HG03045 (cell line): ENCODE measurements at regions not wholly inside any gene's neighbourhood (a gene's known extent, or its start where the extent isn't known, plus 50 kb on each side); places are given as distances from the start of the nearest gene placed in this dataset.

Experiments used
- ATAC-seq: cut with Tn5 transposase; IDR thresholded peaks from one replicate; pipeline ENCODE4 v1.9.1; 2021; ENCODE audit warnings: mild to moderate bottlenecking, moderate library complexity; ENCODE audit not compliant: unreplicated experiment

DNA sequence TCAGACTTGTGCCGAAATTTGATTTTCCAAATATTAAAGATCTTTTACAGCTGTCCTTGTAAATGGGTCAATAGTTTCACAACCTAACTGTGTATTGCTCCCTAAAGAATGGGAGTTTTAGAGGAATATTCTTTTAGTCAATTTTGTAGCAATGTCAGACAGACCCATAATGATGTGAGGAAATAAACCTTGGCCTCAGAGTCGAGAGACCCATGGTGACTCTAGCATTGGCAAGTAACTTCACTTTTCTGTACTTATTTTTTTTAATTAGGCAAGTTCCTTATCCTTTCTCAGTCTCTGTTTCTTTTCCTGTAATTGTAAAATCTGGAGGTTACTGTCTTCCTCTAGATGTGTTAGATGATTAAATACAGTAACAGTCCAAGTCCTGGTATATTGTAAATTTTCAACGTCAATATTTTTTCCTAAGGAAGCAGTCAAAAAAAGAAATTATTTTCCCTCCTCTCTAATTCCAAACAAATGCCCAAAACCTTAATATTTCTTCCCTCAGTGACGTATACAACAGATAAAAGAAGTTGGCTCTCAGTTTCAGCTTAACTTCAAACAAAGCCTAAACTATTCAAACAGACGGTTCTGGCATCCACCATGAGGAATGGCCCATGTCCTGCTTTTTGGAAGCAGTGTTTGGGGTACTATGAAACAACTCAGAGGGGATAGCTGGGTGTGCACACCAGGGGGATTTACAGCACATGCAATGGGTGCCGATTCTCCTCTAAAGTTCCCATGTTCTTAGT lies 466.7 kb downstream of the TNS1 start:
- no peak for ATAC-seq

DNA sequence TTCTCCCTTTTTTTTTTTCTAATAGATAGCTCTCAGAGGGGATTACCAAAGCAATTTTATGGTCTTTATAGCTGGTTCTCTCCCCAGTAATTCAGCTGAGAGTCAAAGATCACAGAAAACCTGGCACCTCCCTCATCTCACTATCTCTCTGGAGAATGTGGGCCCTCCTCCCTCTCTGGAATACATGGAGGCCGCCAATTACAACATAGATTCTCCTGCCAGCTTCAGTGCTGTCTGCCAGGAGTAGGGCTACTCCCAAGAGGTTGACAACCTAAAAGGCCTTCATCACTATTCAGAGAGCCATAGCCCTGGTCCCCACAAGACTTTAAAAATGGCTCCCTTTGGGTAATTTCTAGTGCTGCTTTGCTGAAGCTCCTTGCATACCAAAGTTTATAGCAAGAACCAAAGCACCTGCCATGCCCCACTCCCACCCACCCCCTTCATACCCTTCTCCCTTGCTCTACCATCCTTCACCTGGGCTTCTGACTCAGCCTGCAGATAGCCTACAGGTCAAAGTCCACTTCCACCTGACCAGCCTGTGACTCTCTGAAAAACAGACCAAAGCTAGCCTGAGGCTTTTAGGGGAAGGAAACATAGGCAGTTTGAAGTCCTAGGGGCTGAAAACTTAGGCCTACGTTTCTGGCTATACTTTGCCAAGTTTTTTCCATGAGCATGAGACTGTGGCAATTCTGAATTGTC lies 472.3 kb downstream of the TNS1 start:
- no peak for ATAC-seq

DNA sequence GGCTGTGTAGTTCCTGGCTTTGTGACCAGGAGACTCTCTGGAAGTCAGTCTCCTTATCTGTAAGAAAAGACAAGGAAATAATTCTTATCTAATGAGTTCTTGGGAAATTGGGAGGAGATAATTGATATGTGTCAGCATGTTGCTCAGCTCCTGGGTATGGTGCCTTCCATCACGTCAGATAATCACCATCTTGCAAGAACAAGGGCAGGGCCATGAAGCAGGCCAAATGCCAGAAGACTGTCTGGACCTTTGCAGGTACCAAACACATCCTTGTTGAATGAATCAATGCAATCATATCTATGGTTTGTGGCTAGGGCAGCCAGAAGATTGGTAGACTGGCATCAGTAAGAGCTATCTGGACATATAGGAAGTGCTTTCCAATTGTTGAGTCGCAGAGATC lies 473.5 kb downstream of the TNS1 start:
- ATAC-seq = no peak

DNA sequence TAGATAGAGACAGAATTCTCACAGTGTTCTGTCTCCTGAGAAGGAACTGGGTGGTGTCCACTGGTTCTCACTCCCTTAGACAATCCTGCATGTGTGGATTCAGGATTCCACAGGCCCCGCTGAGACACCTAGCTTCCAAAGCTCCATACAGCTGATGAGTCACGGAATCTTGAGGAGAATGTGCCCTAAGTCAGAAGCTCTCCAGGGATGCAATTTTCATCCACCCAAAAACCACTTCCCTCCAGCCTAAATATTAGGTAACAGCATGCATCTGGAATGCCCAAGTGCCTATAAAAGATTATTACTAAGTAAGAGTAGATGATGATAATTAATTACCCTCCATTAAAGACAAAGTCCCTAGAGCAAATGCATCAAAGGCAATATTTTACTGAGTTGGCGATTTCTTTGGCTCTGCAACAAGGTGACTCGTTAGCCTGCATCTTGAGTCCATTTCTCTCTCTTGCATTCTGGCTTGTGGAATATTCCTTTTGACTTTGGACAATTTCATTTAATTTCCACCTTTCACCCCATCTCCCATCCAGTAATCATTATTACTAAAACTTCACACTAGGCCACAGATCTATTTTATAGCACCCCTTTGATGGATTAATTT lies 475.1 kb downstream of the TNS1 start:
- ATAC-seq = no peak

DNA sequence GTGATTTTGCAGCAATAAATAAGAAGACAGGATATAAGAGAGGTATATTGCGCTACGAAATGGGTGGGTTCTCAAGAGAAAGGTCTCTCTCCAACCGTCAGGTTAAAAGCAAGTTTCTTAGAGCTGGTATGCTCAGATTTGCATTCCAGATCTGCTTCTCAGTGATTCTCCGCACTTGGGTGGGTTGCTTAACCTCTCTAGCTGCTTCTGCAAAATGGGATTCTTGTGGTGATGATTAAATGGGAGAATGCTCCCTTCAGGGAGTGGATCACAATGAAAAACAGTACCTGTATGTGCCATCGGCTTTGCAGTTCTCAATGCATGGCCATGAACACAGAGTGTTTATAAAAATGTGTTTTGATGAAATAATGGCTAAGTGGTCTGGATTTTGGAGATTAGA lies 477.7 kb downstream of the TNS1 start:
- ATAC-seq = no peak

DNA sequence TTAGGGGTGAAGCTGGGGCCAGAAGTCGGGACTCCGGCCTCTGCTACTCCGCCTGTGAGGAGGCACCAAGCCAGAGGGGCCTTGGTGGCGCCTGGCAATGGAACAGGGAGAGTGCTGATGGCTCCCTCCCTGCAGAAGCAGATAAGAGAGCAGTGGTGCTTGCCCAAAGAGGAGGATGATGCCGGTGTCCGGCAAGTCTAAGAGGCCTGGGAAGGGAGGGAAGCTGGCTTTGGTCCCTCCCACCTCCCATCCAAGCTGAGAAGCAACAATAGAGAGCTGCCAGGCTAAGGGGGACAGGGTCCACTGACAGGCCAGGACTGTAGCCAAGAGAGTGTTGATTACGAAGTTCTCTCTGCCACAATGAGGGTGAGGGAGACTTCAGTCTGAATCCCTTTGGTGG lies 479.5 kb downstream of the TNS1 start:
- ATAC-seq = no peak

DNA sequence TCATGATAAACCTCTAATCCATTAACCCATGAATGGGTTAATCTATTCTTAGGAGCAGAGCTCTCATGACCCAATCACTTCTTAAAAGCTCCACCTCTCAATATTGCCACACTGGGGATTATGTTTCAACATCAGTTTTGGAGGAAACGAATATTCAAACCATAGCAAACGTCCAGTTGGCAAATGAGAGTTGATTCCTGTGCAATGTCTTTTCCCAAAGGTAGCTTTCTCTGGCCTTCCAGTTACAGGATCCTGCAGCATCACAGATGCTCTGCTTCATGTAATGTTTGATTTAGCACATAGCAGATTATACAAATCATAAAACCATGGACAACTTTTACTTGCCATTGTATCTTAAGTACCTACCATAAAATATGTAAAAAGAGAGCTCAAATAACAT lies 481.0 kb downstream of the TNS1 start:
- ATAC-seq = no peak

DNA sequence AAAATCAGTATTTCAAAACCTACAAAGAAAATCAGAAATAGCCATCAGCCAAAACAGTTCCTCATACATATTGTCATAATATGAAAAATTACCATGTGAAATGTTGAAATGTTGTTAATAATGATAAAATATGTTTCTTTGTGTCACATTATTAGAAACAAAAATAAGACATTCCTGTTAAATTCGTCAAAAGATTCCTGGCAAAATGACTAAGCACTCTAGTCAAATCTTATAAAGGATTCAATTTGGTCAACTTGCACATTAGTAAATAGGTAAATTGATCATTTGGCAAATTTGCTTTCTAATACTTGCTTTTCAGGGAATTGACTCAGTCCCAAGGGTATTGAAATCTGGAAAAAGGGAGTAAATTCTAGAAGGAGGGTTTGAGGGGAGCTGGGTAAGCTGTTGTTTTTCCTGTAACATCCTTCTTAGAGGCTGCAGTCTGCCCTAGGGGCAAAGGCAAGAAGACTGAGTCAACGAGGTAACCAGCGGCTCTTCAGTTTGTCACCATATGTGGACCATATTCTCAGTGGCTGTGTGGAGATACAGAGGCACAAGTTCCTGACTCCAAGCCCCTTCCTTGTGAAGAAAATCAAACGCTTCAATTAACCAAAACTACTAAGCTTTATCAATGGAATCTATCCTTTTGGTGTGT lies 482.3 kb downstream of the TNS1 start:
- ATAC-seq = no peak

DNA sequence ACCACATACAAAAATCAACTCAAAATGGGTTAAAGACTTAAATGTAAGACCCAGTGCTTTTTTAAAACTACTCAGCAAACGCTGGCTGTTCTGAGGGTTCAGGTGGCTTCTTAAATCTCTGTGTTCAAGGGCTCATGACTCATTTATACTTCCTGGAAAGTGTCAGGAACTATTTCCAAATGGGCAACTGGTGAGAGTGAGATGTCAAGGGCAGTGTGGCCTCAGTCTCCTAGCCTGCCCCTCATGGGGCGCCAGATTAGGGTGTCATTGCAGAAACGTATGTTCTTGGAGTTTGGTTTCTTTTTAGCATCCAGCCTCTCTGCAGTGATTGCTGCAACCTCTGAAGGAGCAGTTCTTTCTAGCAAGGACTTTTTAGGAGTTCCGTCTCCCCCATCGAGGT lies 485.4 kb downstream of the TNS1 start:
- ATAC-seq = no peak

DNA sequence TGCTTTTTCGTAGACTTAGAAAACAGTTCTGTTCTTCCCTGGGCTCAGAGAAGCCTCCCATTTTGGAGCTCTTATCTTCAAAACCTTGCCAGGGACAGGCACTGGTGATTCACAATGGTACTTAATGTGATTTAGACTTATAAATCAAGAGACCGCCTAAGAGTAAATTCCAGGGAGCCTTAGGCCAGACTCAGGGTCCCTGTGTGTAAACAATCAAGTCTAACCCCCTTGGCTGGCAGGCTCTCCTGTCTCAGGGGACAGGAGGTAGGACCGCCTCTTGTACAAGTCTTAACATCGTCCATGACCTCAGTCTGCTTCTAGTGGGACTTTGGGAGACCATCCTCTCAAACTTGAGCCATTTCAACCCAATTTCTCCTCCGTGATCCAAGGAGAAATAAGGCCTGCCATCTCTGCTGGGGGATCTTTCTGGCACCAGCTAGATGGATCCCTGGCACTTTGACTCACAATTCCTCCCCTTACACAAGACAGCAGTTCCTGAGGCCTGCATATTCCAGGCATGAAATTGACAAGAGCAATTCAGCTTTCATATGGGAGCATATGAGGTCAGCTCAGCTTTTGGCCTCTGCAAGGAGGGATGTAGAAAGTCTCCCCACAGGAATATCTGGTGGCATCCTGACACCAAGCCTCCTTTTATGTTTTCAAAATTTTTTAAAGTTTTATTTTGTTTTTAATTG lies 487.0 kb downstream of the TNS1 start:
- no peak for ATAC-seq

DNA sequence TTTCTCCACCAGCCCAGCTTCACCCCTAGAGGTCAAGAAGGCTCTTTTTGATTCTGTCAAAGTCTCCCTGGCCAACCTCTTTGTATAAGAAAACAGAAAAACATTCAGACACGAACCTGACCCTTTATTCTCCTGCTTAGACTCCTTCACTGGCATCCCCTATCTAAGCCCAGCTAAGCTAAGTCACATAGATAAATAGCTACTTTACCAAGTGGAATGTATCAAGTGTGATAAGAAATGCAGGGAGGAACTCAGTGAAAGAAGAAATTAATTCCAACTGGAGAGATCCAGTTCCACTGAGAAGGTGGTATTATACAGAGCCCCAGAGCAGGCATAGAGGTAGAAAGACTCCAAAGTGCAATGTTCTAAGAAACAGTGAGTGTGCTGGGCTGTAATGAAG lies 489.5 kb downstream of the TNS1 start:
- ATAC-seq = no peak

DNA sequence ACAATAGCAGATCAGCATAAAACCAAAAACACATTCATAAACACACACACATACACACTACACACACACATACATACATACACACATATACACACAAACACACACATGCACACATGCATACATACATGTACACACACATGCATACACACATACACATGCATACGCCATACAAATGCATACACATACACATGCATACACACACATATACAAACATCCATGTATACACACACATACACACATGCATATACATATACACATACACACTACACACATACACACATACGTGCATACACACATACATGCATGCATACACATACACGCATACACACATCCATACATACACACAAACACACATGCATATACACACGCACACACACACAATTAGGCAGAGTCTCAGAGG lies 490.1 kb downstream of the TNS1 start:
- ATAC-seq = no peak

DNA sequence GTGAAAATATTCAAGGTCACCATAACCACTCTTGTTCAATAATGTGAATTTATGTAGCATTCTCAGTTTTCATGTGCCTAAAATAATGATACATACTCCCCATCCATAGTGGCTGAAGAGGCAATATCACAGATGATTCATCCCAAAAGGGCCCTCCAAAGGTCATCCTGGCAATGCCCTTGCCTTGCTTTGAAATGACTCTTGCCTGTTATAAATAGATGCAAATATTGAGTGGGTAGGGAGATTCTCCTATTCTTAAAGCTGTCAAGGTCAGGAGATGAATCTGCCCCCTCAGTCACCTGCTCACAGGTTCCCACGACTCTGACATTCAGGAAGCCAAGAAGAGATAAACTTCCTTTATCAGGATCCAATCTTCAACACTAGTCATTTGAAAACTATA lies 490.5 kb downstream of the TNS1 start:
- ATAC-seq = no peak

DNA sequence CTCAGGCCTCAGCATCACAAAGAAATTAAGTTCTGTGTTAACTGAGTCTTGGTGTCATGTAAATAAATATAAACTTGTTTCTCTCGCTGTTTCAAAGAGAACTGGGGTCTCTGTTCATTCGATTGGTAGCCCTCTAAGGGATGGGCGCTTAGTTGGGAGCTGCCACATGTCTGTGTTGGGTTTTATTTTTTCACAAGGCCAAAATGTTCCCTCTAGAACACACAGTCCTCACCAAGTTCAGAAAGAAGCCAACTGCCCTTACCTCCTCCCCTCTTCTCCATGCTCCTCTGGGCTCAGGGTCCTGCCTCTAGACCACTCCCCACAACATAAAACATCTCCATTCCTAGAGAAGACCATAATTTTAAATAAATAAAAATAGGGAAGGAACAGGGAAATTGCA lies 490.9 kb downstream of the TNS1 start:
- no peak for ATAC-seq

DNA sequence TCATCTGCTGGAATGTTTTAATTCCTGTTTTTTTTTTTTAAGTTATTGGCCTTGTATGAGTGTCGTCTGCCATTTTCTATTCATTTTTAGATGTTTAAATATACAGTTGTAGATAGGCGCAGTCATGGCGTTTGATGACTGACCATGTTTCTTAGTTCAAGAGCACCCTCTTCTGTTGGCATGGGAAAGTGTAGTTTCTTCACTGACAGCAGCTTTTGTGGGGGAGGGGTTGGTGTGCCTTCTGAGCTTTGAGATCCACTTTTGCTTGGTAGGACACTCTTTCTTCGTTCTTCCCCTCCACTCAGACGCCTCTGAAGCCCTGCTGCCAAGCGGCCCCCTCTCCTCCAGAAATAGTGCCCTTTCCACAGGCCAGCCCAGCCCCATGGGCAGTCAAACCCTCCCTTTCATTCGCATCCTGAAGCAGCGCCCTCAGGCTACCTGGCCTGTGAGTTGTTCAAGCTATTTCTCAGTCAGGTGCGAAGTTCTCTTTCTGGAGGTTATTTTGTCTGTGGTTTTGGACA lies 492.0 kb downstream of the TNS1 start:
- ATAC-seq = no peak

DNA sequence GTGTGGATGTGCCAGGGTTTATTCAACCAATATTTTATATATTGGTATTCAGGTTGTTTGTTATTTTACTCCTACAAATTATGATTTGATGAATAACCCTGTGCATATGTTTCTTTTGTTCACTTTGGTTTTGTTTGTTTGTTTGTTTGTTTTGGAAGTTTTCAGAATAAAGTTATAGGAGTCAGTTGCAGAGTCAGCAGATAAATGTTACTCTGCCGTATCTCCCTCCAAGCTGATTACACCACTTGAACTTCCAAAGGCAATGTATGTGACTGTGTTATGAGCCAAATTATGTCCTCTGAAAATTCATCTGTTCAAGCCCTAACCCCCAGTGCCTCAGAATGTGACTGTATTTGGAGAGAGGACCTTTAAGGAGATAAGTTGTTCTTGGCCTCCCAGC lies 497.5 kb downstream of the TNS1 start:
- no peak for ATAC-seq

DNA sequence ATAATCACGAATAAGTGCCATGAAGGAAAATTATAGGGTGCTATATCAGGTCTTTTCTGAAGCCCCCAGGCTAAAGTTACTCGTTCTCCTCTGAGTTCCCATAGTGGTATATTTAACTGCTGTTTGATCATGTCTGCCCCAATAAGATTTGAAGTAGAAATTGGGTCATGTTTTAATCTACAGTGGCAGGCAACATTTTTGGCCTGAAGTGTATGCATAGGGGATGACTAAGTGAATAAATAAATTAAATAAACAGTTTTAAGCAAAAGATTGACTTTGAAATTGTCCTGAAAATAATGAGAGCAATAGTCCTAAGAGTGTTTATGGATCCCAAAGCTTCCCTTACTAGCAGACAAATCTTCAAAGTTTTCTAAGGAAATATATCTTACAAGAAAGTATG lies 500.9 kb downstream of the TNS1 start:
- no peak for ATAC-seq

DNA sequence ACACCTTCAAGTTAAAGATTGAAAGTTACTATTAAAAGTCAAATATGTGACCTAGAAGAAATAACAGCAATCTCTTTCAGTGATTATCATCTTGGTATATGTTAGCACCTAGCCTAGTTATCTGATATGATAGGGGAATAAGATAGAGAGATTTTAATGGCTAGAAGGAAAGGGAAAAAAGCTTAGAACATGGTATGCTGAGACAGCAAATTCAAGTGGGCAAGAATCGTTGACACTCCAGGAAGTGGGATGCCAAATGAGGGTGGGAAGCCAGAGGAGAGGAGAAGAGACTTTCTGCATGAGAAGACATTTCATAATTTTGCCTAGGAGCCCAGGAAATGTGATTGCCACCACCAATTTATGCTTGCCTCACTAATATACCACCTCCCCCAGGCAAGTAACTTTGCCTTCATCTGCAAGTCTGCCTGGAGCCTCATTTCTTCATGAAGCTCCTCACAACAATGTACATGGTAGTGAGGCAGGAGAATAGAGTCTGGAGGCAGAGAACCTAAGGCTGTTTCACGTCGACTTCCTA lies 504.9 kb downstream of the TNS1 start:
- no peak for ATAC-seq

DNA sequence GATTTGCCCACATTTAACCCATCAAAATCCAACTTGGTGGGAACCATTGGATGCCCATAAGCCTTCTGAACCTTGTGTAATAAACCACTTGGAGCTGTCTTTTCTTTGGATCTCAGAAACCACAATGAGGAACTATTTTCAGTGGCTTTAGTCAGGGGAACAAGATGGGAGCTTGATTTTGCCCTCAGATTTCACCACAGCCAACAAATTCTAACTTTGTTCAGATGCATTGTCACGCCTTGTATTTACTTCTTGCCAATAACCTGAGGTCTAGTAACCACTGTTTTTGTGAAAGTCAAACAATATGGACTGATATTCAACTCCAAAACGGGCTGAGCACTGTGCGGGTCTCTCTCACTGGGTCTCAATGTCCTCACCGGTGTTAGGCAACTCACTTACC lies 508.2 kb downstream of the TNS1 start:
- ATAC-seq = no peak

DNA sequence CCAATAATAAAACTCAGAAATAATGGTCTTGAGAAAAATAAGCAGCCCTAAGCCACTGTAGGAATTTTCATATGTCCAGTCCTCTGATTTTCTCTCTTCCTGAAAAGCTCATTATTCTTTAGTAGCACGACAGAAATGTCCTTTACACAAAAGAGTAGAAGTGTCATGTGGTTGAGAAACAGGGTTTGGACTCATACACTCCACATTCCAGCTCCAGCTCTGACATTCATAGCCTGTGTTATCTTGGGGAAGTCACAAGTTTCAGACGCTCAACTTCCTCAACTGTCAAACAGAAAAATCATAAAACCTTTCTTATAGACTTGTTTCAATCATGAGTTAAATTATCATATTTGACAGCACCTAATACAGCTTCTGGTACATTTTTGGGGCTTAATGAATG lies 511.5 kb downstream of the TNS1 start:
- ATAC-seq = no peak
